GM21723 (cell line): ENCODE measurements at regions not wholly inside any gene's neighbourhood (a gene's known extent, or its start where the extent isn't known, plus 50 kb on each side); places are given as distances from the start of the nearest gene placed in this dataset.

Experiments
- ATAC-seq: cut with Tn5 transposase; IDR thresholded peaks from one replicate; pipeline ENCODE4 v1.9.1; 2021; ENCODE audit warnings: mild to moderate bottlenecking, moderate library complexity; ENCODE audit not compliant: unreplicated experiment

DNA sequence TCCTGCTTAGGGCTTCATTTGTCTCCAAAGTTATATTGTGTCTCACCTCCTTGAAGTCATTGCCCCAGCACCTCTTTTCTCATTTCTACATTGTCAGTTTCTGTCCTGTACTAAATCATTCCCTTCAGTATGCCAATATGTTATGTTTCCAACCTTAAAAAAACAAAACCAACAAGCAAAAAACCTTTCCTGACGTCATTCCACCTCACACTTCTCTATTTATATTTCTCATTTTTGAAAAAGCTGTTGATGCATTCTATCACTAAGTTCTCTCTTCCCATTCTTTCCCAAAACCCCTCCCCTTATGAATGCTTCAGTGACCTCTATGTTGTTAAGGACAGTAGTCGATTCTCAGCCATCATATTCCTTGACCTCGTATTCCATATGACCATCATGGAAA, 98.7 kb upstream of the ARHGAP24 start:
- no peak for ATAC-seq

GRCh38 chr4:85381968-85382367, 93.0 kb upstream of the ARHGAP24 start:
- ATAC-seq, result no peak

DNA sequence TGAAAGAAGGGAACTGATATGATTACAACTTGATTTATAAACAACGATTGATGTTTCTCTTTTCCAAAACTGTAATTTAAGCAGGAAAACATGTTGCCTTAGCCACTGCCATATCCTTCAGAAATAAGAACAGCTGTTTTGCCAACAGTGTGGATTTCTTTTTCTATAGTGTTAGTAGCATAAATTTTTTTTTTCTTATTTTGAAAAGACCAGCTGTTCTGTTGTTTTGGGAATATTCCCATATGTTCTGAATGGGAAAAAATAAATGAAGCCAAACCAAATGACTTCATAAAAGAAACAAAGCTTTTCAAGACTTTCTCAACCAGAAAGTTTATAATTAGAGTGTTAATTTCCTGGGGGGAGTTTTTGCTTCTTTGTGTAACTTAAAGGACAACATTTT, 83.9 kb upstream of the ARHGAP24 start:
- ATAC-seq, result no peak

DNA sequence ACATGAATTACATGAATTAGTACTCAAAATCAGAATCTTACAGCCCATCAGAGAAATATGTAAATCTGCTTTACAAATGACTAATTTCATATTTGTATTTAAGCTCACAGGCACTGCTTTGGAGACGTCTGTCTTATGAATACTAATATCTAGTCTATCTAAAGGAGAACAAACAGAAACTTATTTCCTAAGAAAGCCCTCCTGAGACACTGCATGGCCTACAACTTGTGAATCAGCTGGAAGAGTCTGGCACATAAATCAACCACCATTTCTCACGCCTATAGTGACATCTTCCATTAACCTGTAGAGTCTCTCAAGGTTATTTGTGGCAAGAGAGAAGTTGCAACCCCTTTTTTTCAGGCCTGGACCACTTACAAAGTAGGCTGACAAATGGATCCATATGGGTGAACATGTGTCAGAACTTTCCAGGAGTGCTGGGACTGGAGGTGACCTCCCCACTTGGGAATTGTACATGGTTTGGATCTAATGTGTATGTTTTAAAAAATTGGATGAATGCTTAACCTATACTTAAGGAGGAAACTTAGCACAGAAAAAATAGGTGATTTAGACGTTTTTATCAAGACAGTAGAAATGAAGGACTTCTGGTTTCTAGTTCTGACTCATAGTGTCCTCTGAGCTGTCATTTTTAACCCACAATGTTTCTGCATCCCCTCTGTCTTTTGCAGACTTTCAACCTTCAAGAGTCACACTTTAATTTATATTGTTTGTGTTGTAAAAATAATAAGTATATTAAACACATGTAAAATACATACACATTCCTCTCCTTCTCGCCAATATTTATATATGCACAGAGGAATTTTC, 83.2 kb upstream of the ARHGAP24 start:
- ATAC-seq, result peak; percentile 91

DNA sequence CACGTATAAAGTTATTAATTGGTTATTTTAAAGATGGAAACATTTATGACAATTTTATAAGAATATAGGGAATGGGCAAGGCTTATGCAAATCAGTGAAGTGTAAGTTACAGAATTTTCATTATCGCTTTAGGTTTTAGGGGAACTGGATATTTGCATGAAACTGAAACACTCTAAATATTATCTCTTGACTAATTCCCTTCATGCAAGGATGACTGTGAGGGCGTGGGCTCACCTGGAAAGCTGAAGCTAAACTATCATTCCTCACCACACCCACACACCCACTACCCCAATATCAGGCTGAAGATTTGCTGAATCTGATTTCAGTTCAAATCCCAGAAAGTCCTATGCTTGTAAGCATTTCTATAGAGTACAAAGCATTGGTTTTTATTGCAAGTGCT, 81.7 kb upstream of the ARHGAP24 start:
- peak; percentile 68 for ATAC-seq

- no peak for ATAC-seq
Observed at GRCh38 chr4:85398276-85398675, 76.7 kb upstream of the ARHGAP24 start.

- ATAC-seq, result peak; percentile 80
Observed at GRCh38 chr4:85399270-85399669, 75.7 kb upstream of the ARHGAP24 start.

- no peak for ATAC-seq
Observed at GRCh38 chr4:85402371-85402770, 72.6 kb upstream of the ARHGAP24 start.

GRCh38 chr4:85406185-85406584, 68.8 kb upstream of the ARHGAP24 start:
- ATAC-seq, result no peak

GRCh38 chr4:85407546-85407945, 67.4 kb upstream of the ARHGAP24 start:
- no peak for ATAC-seq

GRCh38 chr4:85408301-85408700, 66.6 kb upstream of the ARHGAP24 start:
- ATAC-seq, result no peak

GRCh38 chr4:85409251-85409650, 65.7 kb upstream of the ARHGAP24 start:
- no peak for ATAC-seq

DNA sequence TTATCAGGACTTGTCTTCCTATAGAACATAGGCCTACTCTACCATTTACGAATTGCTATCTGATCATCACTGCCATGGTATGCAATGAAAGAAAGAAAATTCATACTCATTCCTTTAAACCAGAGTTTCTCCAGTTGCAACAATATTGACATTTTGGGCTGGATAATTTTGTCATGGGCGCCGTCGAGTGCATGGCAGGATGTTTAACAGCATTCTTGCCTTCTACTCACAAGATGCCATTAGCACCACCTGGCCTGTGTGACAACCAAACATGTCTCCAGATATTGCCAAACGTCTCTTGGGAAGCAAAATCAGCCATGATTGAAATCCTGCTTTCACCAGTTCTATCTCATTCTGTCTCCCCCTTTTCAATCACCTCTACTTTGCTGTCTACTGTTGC, 63.6 kb upstream of the ARHGAP24 start:
- no peak for ATAC-seq

DNA sequence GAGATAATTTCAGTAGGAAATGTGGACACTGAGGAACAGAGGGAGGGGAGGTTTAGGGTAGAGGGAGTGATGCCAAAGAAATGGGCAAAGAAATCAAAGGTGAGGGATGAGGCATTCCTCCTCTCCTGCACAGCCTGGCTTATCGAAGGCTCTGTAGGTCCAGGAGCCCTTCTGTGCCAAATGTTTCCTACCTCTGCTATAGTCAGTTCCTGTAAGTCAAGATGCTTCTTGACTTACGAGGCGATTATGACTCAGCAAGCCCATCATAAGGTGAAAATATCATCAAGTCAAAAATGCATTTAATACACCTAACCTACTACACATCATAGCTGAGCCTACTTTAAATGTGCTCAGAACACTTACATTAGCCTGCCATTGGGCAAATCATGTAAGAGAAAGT, 60.0 kb upstream of the ARHGAP24 start:
- no peak for ATAC-seq

GRCh38 chr4:85416094-85416493, 58.9 kb upstream of the ARHGAP24 start:
- no peak for ATAC-seq

- no peak for ATAC-seq
Observed at GRCh38 chr4:85419103-85419502, 55.8 kb upstream of the ARHGAP24 start.

- no peak for ATAC-seq
Observed at GRCh38 chr4:85420831-85421230, 54.1 kb upstream of the ARHGAP24 start.

DNA sequence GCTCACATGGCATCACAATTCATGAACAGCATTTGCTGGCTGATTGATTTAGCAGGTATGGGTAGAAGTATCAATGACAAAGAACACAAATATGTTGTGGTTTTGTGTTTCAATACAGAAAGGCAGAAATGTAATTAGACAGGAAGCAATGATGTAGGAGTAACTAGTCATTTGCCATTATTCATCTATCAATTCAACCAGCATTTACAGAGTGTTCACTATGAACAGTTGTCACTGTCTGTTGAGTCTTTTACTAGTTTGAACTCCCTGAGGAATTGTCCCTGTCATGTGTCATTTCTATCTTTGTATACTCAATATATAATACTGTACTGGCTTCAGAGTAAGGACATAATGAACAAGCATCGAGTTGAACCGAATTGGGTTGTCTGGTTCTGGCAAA, 51.5 kb upstream of the ARHGAP24 start:
- no peak for ATAC-seq
